NCI-H1417 (cell line): ENCODE measurements at regions not wholly inside any gene's neighbourhood (a gene's known extent, or its start where the extent isn't known, plus 50 kb on each side); places are given as distances from the start of the nearest gene placed in this dataset.
A peak's percentile ranks its signal among the peaks of the same experiment; 100 is the strongest.

ENCODE experiments used
- DNase-seq, 3 experiments: peaks; one replicate each; lab custom pipeline; 2025; lab: John Stamatoyannopoulos, UW

DNA sequence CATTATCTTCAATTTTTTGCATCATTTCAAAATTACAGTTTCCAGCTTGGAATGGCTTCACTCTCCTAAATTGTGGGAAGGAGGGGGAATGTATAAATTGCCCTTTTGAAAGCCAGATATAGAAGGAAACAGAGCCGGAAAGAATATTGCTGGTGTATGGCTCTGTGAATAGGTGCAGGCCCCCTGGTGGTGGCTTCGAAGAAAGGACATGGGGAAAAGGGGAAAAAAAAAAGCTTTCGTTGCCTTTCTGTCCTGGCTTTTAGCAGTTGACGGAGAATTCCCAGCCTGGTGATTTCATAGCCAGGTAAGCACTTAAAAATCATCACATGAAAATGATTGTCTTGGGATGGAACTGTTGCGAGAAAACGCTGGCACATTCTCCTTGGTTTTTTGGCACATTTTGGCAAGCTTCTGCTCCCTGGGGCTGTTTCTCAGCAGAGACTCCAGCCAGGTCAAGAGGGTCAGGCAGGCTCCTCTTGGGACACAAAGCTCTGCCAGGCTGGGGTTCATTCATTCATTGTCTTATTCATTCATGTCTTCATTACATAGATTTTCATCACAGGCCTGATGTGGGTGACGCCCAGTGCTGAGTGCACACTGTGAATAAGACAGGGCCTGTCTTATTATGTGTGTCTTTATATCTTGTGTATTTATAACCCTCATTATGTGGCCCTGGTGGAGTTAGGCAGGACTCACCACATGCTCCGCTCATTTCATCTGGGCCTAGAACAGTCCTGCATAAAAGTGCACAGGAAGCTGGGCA is 300.0 kb upstream of the TPM1 start:
- DNase-seq = peak; percentile 8 to 76 (median 32)

- no peak for DNase-seq
Measured at GRCh38 chr15:62745621-62746225, 296.8 kb upstream of the TPM1 start.

DNA sequence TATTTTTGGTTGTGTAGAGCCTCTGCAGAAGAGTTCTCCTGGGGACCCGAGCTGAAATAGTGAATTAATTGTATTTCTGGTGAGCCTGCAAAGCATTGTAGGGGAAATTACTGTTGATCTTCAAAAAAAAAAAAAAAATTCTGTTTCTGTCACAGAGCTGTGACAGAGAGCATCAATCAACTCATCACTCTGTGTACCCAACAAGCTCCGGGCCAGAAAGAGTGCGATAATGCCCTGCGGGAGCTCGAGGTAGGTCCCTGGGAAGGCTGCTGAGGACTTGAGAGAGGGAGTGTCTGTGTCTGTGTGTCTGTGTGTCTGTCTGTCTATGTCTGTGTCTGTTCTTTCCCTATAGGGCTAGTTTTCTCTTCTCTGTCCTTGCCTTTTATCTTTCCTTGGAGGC is 294.4 kb upstream of the TPM1 start:
- DNase-seq = no peak

- no peak for DNase-seq
Measured at GRCh38 chr15:62749036-62749815, 293.3 kb upstream of the TPM1 start.

- no peak for DNase-seq
Measured at GRCh38 chr15:62750471-62750870, 292.1 kb upstream of the TPM1 start.

DNA sequence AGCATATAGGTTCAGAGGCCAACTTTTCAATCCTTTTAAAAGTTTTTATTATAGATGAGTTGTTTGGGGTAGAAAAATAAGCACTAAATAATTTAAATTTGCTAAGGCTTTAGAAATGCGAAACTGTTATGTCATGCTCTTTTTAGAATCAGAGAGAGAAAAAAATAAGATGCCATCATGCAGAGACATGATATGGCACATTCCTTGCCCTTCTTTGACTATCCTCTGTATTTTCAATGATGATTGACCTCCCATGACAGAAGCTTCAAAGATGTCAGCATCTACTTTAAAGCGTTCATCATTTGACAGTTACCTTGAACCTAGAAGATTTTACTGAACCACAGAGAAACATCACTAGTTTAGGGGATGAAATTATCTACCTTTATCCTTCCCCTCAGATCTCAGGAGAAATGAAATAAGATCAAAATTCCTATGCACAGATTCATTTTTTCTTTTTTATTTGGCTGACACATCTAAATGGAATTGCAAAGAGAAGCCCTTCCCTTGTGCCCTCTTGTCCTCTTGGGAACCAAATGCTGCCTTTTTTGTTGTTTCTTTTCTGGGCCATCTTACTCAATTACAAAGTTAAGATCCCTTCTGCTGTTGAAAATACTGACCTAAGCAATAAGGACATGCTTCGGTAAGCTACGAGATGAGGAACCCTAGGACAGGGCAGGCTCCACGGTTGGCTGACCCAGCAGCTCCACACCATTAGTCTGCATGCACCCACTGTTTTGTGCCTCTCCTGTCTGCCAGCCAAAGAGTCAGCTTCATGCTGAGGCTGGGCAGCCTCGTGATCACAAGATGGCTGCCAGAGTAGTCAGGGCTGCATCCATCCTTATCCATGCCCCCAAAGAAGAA is 289.7 kb upstream of the TPM1 start:
- no peak for DNase-seq

GRCh38 chr15:62753518-62754221 is 288.9 kb upstream of the TPM1 start:
- no peak for DNase-seq

GRCh38 chr15:62756326-62756994 is 286.1 kb upstream of the TPM1 start:
- no peak for DNase-seq

DNA sequence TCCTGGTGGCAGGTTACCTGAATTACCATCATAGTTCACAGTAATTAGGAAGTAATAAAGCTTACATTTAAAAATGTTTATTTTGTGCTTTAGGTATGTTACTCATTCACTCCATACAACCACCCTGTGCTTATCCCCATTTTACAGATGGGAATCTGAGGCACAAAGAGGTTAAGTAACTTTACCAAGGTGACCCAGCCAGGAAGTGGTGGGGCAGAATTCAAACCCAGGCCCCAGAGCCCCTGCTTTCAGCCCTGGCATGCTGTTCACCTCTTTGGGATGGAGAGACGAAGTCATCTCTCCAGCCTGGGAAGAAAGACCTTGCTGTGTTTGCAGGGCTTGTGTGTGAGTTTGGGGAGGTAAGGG is 285.6 kb upstream of the TPM1 start:
- DNase-seq = no peak

DNA sequence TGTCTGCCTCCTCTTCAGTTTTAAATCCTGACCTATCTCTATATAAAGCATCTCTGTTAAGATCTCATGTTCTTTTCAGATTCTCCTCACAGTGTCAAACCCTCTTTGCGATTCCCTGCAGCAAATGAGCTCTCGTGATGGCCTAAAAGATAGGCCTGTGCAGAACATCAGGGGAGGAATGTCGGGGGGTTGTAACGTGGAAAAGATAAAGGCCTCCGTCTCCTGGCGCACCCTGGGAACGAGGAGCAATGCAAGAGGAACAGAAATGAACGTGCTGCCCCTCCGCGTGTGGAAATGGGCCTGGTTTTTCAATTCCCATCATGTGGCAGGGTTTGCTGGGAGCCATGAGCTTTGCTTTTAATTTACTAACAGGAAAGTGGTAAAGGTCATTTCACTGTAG is 285.0 kb upstream of the TPM1 start:
- DNase-seq = no peak

- no peak for DNase-seq
Measured at GRCh38 chr15:62758126-62758951, 284.2 kb upstream of the TPM1 start.

DNA sequence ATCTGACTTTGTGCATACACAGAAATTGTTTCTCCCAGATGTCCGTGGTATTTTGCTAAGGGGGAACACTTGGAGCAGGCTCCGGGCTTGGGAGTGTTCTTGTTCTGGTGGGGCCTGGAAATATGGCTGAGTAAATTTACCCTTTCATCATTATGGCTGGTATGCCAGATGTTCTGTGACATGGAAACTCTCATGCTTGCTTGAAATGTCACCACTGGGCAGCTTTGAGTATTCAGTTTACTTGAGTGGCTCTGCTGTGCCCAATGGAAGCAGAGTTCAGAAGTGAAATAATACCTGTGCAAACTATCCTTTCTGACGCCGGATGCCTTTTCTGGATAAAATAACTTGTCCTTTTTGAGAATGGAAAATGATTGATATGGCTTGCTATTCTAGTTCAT is 283.6 kb upstream of the TPM1 start:
- DNase-seq = no peak

GRCh38 chr15:62760538-62760937 is 282.0 kb upstream of the TPM1 start:
- DNase-seq = no peak

- DNase-seq = no peak
Measured at GRCh38 chr15:62765916-62766315, 276.6 kb upstream of the TPM1 start.

DNA sequence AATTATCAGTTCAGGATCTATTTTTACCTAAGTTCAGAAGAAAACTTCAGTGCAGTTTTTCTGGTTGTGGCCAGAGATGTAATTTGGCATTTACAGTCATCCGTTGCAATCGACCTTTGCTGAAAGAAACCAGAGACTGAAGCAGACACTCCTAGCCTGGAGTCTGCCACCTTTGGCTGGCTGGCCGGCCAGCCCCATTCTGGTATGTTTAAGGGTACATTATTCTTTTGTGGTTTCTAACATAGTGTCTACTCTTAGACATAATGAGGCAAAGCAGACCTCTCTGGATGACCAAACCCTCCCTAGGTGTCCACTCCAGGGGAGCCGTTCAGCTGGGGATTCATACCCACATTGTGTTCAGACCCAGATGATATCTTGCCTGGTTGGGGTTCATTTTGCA is 275.9 kb upstream of the TPM1 start:
- no peak for DNase-seq

GRCh38 chr15:62769604-62770003 is 272.9 kb upstream of the TPM1 start:
- no peak for DNase-seq

GRCh38 chr15:62770111-62770660 is 272.4 kb upstream of the TPM1 start:
- DNase-seq = no peak

- DNase-seq = no peak
Measured at GRCh38 chr15:62770752-62771151, 271.8 kb upstream of the TPM1 start.

GRCh38 chr15:62771234-62771633 is 271.3 kb upstream of the TPM1 start:
- no peak for DNase-seq
